AG04449 (cell line): ENCODE measurements at regions not wholly inside any gene's neighbourhood (a gene's known extent, or its start where the extent isn't known, plus 50 kb on each side); places are given as distances from the start of the nearest gene placed in this dataset.

Experiments
- CTCF ChIA-PET: fragments of 350-600 bp; formaldehyde crosslinking; extraction: SDS; loops from one replicate; lab custom pipeline; 2021; ENCODE audit warnings: antibody characterized with exemption; lab: Yijun Ruan, JAX
- POLR2A ChIA-PET: fragments of 400-600, 350-600 bp; formaldehyde crosslinking; extraction: SDS; loops from one replicate; lab custom pipeline; 2020; ENCODE audit warnings: antibody characterized with exemption, inconsistent platforms; lab: Yijun Ruan, JAX
- DNase-seq: peaks from one replicate; pipeline ENCODE4 v3.0.0-alpha.2; 2010; ENCODE audit warnings: low read depth, low spot score
- H3K4me3 ChIP-seq: 2 replicates; pipeline ENCODE4 v1.5.1; 2011; ENCODE audit warnings: low read depth, mild to moderate bottlenecking, control low read depth, low read length
- CTCF ChIP-seq: IDR thresholded peaks from one replicate; pipeline ENCODE4 v1.5.1; 2011; ENCODE audit warnings: mild to moderate bottlenecking, moderate library complexity, low read length, control low read depth, inconsistent platforms; ENCODE audit not compliant: insufficient read depth; ENCODE audit errors: missing control alignments

GRCh38 chr2:236777408-236777807 is 207.8 kb downstream of the ACKR3 start:
- POLR2A ChIA-PET = no interaction called here
- no peak for TF ChIP-seq CTCF
- no peak overlapping the region for H3K4me3 ChIP-seq
- no peak for DNase-seq
- CTCF ChIA-PET = no interaction called here

GRCh38 chr2:236781933-236782816 is 212.6 kb downstream of the ACKR3 start:
- CTCF ChIA-PET = interaction anchor here (0.7 to 1.6 kb wide), 3 partner anchors 11 to 246 kb away, joined by 3 read pairs; no protein-coding TSS in a partner anchor
- TF ChIP-seq CTCF = no peak
- POLR2A ChIA-PET = interaction anchor here (0.7 kb wide), 1 partner anchor 128 kb away, joined by 3 read pairs; no protein-coding TSS in a partner anchor
- no peak for DNase-seq
- H3K4me3 ChIP-seq = no peak overlapping the region

- no peak overlapping the region for H3K4me3 ChIP-seq
- ChIA-PET CTCF (interaction anchor here (0.7 kb wide), 1 partner anchor 245 kb away, joined by 3 read pairs; no protein-coding TSS in a partner anchor), POLR2A (interaction anchor here (0.7 kb wide), 1 partner anchor 128 kb away, joined by 3 read pairs; no protein-coding TSS in a partner anchor)
- DNase-seq = no peak
- no peak for TF ChIP-seq CTCF
Measured at GRCh38 chr2:236782938-236783337, 213.3 kb downstream of the ACKR3 start.

GRCh38 chr2:236783417-236784020 is 213.9 kb downstream of the ACKR3 start:
- TF ChIP-seq CTCF = no peak
- ChIA-PET CTCF (no interaction called here), POLR2A (no interaction called here)

GRCh38 chr2:236785611-236786057 is 216.0 kb downstream of the ACKR3 start:
- no peak for DNase-seq
- no peak for TF ChIP-seq CTCF
- CTCF ChIA-PET = interaction anchor here (1.3 kb wide), 1 partner anchor 11 kb away, joined by 4 read pairs; no protein-coding TSS in a partner anchor
- POLR2A ChIA-PET = interaction anchor here (1.0 kb wide), 1 partner anchor 40 kb away, joined by 3 read pairs; no protein-coding TSS in a partner anchor
- no peak overlapping the region for H3K4me3 ChIP-seq

More at GRCh38 chr2:236783417-236784020, 213.9 kb downstream of the ACKR3 start:
- no peak for DNase-seq
- H3K4me3 ChIP-seq = no peak overlapping the region
